ENCODE measurements at regions not wholly inside any gene's neighbourhood (a gene's known extent, or its start where the extent isn't known, plus 50 kb on each side); places are given as distances from the start of the nearest gene placed in this dataset.

- no peak overlapping the region for H3K9ac ChIP-seq (ENCODE audit: insufficient read depth, low read length, poor library complexity, severe bottlenecking)
- no peaks in the 10 kb centered on the region for H3K27me3 ChIP-seq (ENCODE audit: control insufficient read depth in 2 of 2, insufficient read depth in 2 of 2, low read length in 2 of 2)
- no peak overlapping the region for H3K4me3 ChIP-seq (replicated peaks in 1 of 3; ENCODE audit: low read depth in 2 of 3, low read length in 3 of 3)
- Mint-ChIP-seq H3K9me3 (peaks cover 0 to 8% (median 3%) of the 10 kb centered on the region in 7 donors), H3K4me1 (peaks cover 7% of the 10 kb centered on the region), H3K27ac (no peak overlapping the region), H3K27me3 (ENCODE audit: low read depth in 3 of 3) (no peaks in the 10 kb centered on the region), H3K4me3 (no peak overlapping the region), H3K36me3 (no peaks in the 10 kb centered on the region)
- no peak overlapping the region for H3K27ac ChIP-seq (ENCODE audit: low read depth in 1 of 2, low read length in 2 of 2)
- DNase-seq, result no peak
- no peak overlapping the region for H2AFZ ChIP-seq (ENCODE audit: insufficient read depth, low read depth, low read length, poor library complexity, severe bottlenecking)
- H3K9me3 ChIP-seq (replicated peaks in 1 of 2; ENCODE audit: control insufficient read depth in 1 of 2, insufficient read depth in 1 of 2, low read length in 2 of 2), result no peaks in the 10 kb centered on the region
- TF ChIP-seq CTCF (IDR thresholded peaks at IDR 0.05), result no peak
- H3K36me3 ChIP-seq (replicated peaks in 1 of 2; ENCODE audit: control insufficient read depth in 1 of 2, insufficient read depth in 2 of 2, low read length in 2 of 2), result no peaks in the 10 kb centered on the region
- H3K4me1 ChIP-seq (ENCODE audit: control insufficient read depth in 1 of 2, insufficient read depth in 2 of 2, low read length in 2 of 2), result peaks cover 0 to 4% of the 10 kb centered on the region in 2 donors
- intact Hi-C loops (cut with micrococcal nuclease), result no loop called here
- H3K4me2 ChIP-seq (replicated peaks; ENCODE audit: extremely low read depth, low read length, poor library complexity, severe bottlenecking), result no peak overlapping the region
- no peaks in the 10 kb centered on the region for H3K79me2 ChIP-seq (ENCODE audit: insufficient read depth, low read length)
- H4K20me1 ChIP-seq (ENCODE audit: insufficient read depth, low read length), result no peaks in the 10 kb centered on the region
- 94% methylated on average over 3 of the region's 3 CpGs for WGBS (ENCODE audit: insufficient coverage)
These were observed 443.3 kb downstream of the ADAMTS20 start for GRCh38 chr12:43108656-43109055.

- intact Hi-C loops (cut with micrococcal nuclease), result no loop called here
- Mint-ChIP-seq H3K9me3 (peaks cover 0 to 8% (median 3%) of the 10 kb centered on the region in 7 donors), H3K36me3 (no peaks in the 10 kb centered on the region), H3K27ac (no peak overlapping the region), H3K27me3 (ENCODE audit: low read depth in 3 of 3) (no peaks in the 10 kb centered on the region), H3K4me1 (peaks cover 7% of the 10 kb centered on the region), H3K4me3 (no peak overlapping the region)
- no peak overlapping the region for H2AFZ ChIP-seq (ENCODE audit: insufficient read depth, low read depth, low read length, poor library complexity, severe bottlenecking)
- H3K79me2 ChIP-seq (ENCODE audit: insufficient read depth, low read length), result no peaks in the 10 kb centered on the region
- WGBS (ENCODE audit: insufficient coverage), result no CpG with 5 or more reads among the region's 2 CpGs
- H3K4me2 ChIP-seq (replicated peaks; ENCODE audit: extremely low read depth, low read length, poor library complexity, severe bottlenecking), result no peak overlapping the region
- TF ChIP-seq CTCF (IDR thresholded peaks at IDR 0.05), result no peak
- no peak overlapping the region for H3K27ac ChIP-seq (ENCODE audit: low read depth in 1 of 2, low read length in 2 of 2)
- no peak overlapping the region for H3K9ac ChIP-seq (ENCODE audit: insufficient read depth, low read length, poor library complexity, severe bottlenecking)
- H3K36me3 ChIP-seq (replicated peaks in 1 of 2; ENCODE audit: control insufficient read depth in 1 of 2, insufficient read depth in 2 of 2, low read length in 2 of 2), result no peaks in the 10 kb centered on the region
- H3K4me3 ChIP-seq (replicated peaks in 1 of 3; ENCODE audit: low read depth in 2 of 3, low read length in 3 of 3), result no peak overlapping the region
- no peak for DNase-seq
- H4K20me1 ChIP-seq (ENCODE audit: insufficient read depth, low read length), result no peaks in the 10 kb centered on the region
- H3K27me3 ChIP-seq (ENCODE audit: control insufficient read depth in 2 of 2, insufficient read depth in 2 of 2, low read length in 2 of 2), result no peaks in the 10 kb centered on the region
- H3K4me1 ChIP-seq (ENCODE audit: control insufficient read depth in 1 of 2, insufficient read depth in 2 of 2, low read length in 2 of 2), result peaks cover 0 to 4% of the 10 kb centered on the region in 2 donors
- H3K9me3 ChIP-seq (replicated peaks in 1 of 2; ENCODE audit: control insufficient read depth in 1 of 2, insufficient read depth in 1 of 2, low read length in 2 of 2), result no peaks in the 10 kb centered on the region
These were observed 444.8 kb downstream of the ADAMTS20 start for GRCh38 chr12:43107026-43107775.
